ENCODE measurements at regions not wholly inside any gene's neighbourhood (a gene's known extent, or its start where the extent isn't known, plus 50 kb on each side); places are given as distances from the start of the nearest gene placed in this dataset.

DNA sequence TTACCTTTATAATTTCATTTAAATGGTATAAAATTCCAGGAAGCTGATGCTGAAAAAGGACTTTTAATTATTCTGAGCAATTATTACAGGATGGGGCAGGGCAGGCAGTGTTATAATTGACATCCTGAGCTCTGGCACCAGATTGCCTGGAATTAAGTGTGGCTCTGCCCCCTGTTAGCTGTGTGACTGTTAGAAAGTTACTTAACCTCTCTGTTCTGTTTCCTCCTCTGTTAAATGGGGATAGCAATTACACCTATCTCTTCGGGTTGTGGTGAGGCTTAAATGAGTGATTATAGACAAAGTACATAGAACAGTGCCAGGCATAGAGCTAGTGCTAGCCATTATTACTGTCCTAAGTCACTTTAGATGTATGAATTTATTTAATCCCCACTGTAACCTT is 327.3 kb downstream of the SMAD2 start:
- FAIRE-seq = no peak
- DNase-seq (ENCODE audit: low spot score in 2 of 2) = no peak

DNA sequence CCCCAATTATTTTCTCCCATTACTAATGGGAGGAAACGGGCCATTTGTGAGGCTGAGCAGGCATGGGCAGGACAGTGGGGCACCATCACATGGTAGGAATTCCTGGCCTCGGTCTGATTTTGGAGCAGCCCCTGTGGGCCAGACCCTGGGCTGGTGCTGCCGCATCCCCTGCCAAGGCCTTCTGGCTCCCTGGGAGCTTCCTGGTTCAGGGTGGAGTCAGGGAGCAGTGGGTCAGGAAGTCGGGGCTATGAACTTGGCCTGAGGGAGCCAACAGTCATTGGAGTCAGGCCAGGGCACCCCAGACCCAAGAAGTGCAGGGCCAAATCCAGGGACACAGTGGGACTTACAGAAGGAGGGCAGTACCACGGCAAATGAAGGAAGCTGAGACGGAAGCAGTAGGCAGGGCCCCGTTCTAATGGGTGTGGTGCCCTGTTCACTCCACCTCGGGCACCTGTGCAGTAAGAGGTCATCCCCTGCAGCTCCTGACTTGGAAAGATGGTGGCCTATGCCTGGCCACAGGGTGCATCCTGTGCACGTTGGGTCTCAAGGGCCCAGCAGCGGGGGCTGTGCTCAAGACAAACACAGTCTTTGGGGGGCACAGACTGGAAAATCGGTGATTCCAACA is 328.1 kb downstream of the SMAD2 start:
- FAIRE-seq = no peak
- DNase-seq (ENCODE audit: low spot score in 2 of 2) = no peak

DNA sequence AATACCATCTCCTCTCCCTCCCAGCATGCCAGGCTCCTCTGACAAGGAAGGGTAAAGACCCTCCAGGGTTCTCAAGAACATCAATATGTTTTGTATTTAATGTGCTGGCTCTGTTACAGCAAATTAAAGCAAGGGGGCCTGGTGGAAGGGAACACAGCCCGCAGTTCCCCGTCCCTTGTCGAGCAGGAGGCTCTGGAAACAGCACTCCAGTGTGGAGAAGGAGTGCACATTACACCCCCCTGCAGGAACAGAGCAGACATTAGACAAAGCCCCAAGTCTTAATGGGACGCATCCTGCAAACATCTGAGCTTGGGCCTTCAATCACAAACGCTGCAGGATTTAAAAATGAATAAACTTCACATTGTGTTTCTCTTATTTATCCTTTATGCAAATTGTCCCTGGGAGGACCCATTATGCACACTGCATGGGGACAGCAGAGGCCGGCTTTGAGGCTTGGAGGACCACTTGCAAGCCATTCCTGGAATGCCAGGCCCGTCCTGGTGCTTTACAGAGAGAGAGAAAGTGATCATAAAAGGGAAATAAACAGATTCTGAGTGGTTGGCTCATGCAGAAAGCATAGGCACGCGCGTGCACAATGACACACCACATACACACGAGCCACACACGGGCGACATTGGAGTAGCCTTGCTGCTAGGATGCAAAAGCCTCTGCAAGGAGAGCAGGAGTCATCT is 328.7 kb downstream of the SMAD2 start:
- DNase-seq (ENCODE audit: low spot score in 2 of 2) (no peak), FAIRE-seq (no peak)

DNA sequence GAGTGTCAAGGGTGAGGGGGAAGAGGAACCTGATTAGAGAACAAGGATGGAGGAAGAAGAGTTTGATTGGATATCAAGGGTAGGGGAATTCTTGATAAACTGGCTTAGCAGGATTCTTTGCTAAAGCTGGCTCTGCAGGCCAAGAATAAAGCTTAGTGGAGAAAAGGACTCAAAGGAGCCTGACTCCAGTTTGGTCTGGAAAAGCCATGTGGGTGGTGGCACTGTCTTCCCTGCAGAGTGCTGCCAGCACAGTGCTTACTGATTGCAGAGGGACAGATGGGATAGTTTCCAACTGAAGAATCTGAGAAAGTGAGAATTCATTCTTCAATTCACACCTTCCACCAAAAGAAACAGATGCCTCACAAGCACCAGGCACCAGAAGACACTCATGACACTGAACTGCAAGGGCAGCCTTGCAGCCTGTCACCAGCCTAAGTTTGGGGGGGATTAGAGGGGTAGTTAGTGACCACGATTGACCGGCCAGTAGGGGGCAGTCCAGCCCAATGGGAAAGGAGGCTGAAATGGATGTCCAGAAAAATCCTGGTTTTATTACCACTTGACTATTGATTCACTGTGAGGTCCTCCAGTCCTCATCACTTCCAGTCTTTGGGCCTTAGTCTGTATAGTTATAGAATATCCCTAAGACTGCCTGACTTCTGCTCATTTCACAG is 334.5 kb downstream of the SMAD2 start:
- no peak for FAIRE-seq
- DNase-seq (ENCODE audit: low spot score in 2 of 2) = no peak

DNA sequence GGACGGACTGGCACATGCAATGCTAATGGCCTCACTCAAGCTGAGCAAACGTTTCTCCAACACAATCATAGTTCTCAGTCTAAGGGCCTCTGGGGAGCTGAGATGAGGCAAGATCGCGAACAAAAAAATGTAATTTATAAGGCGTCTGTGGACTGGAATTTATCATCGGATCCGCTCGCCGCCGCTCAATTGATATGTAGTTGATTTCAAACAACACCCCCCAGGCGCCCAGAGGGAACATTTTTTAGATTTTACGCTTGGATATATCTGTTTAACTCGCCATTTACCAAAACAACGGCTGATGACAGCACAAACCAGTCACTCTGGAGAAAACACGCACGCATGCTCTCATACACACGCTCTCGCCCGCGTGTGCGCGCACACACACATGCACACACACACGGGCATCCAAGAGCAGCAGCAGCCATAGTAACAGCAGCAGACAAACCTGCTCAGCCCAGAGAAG is 335.8 kb downstream of the SMAD2 start:
- DNase-seq (ENCODE audit: low spot score in 2 of 2) = peak in 1 of 2 donors; percentile 40
- FAIRE-seq = no peak

DNA sequence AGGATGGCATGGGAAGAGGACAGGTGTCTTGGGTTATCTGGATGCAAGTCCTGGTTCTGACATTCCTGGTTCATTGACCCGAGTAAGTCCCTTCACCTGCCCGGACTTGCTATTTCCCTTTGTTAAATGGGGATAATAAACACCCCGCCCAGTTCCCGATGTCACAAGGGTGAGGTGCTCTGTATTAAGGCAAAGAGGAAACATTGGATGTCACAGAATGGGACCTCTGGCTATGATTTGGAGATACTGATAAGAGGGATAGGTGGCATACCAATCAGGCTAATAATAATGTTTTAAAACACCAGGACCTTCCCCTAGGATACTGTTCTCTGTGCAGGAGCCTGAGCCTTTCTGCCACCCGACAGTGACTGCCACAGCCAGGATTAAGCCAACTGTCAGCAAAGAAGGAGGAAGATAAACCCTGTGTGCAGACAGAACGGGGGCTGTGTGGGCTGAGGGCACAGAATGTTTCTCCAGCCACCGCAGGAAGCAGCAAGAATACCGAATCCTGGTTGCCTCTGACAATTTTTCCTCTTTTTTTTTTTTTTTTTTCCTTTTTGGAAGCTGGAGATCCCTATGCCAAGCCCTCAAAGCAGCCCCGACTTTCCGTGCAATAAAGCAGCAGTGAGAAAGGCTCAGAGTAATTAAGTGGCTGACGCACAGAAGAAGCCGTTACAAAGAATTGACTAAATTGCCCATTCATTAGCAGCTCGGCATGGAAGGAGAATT is 336.6 kb downstream of the SMAD2 start:
- no peak for FAIRE-seq

DNA sequence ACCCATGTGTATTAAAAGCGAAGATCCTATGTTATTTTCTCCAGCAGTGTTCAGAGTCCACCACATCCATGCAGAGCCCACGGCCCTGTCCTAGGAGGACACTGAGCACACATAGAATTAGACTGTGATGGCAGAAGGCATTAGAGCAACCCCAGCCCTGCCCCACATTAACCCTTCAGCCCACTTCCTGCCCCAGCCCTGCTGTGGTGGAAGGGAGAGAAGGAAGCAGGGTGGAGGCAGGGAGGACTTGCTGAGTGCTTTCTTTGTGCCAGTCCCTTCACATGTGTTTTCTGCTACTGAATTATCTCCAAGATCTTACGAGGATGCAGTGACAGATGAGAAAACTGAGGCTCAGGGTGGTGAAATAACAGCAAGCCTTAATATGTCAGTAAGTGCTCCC is 339.0 kb downstream of the SMAD2 start:
- FAIRE-seq = no peak
- DNase-seq (ENCODE audit: low spot score in 2 of 2) = no peak

More for the DNA sequence above, 336.6 kb downstream of the SMAD2 start:
- peak in 1 of 2 donors; percentile 42 for DNase-seq (ENCODE audit: low spot score in 2 of 2)

DNA sequence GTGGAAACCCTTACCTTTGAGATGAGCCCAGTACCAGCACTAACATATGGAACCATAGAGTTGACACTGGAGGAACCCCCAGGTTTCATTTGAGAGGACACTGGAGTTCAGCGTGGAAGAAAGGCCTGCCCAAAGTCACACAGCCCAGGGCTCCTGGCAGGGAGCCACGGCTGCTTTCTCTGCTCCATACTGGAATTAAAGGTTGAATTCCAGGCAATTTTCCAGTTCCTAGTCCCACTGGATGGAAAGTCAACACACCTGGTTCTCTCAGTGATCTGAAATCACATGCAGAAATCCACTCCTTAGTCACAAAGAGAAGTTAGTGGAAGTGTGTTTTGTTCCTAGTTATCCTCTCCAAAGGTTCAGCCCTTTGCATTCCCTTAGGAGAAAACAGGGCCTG is 336.1 kb upstream of the SKOR2 start:
- DNase-seq (ENCODE audit: low spot score in 2 of 2) (no peak), FAIRE-seq (no peak)

DNA sequence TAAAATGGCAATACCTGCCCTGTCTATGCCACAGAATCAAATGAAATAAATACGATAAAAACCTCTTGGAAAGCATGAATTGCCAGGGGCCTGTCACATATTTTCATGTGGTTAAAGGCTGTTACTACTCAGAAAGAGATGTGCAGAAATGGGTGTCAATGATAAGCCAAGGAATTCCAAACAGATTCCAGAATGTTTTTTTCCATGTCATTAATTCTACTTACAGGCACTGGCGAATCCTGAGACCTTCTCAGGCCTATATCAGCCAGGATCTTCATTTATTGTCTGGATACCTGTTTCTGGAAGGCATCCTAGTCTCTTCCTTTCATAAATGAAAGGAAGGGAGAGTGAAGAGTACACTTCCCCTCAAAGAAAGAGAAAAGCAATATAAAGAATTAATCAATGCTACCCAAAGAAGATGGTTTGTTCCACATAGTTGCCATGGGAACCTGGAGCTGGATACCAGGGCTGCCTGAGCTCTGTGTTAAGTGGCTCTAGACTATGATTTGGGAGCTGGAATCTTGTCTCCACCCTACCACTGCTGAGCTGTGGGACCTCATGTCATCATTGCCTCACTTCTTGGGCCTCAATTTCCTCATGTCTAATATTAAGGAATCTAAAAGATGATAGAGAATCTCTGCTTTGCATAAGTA is 335.1 kb upstream of the SKOR2 start:
- FAIRE-seq = no peak
- DNase-seq (ENCODE audit: low spot score in 2 of 2) = no peak

DNA sequence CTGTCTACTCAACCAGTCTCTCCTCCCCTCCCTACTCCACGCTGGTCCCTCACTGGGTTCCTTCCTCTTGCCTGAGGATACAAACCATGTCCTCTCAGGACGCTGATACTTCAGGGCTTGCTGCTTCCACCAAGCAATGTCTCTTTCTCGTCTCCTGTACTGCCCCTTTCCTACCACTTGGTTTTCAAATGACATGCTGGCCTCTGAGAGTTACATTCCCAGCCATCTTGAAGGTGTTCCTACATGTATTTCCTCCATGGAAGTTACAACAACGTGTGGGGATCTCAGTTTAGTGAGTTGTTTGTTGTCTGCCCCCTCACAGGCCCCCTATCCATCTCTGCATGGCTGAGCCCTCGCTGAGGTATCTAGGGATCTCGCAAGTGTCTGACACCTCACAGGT is 334.5 kb upstream of the SKOR2 start:
- no peak for DNase-seq (ENCODE audit: low spot score in 2 of 2)
- FAIRE-seq = no peak

DNA sequence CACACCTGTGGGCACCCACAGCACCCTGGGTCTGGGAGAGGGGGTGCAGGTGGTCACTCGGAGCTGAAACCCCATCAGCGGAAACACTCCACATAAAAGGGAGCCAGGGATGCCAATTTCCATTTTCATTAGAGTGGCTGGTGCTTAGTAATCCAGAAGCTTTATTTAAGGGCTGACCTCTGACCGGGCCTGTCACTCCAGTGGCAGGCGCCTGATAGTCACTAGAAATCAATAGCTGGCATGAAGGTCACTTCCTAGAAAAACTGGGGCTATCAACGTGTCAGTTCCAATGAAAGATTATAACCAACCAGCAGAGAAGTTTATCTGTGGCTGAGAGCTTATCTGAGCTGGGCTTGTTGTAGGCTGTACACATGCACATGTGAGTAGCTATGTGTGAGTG is 333.7 kb upstream of the SKOR2 start:
- FAIRE-seq (no peak), DNase-seq (ENCODE audit: low spot score in 2 of 2) (no peak)

DNA sequence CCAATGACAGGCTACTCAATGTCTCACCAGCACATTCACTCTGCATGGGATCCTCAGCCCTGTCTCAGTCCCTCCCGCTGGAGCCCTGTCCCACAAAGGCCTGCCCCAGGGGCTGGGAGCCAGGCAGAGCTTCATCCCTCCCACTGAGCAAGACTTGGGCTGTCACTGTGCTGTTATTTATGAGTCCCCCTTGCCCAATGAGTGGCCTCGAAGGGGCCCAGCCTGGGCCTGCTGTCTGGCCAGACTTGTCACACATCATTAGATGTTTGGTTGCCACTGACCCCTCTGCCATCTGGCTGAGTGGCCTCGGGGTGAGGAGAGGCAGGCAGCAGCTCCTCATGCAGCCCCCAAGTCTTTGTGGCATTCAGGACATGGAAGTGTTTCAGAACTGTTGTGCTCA is 330.6 kb upstream of the SKOR2 start:
- DNase-seq (ENCODE audit: low spot score in 2 of 2) (no peak), FAIRE-seq (no peak)

DNA sequence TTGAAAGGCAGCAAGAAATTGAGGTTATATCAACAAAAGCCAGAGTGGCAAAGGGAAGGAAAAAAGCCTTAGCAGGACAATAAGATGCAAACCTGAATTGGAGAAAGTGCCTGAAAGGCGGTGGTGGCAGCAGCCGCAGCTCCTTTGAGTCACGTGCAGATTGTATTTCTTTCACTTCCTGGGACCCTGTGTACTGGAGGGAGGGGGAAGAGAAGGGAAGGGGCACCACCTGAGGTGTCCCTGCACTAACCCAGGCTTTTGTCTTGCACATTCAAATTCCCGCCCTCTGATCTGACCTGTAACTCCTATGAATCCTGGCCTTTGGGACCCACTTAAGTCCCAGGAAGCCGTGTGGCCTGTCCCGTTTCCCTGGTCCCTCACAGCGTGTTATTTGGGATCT is 326.1 kb upstream of the SKOR2 start:
- DNase-seq (ENCODE audit: low spot score in 2 of 2) (no peak), FAIRE-seq (no peak)

DNA sequence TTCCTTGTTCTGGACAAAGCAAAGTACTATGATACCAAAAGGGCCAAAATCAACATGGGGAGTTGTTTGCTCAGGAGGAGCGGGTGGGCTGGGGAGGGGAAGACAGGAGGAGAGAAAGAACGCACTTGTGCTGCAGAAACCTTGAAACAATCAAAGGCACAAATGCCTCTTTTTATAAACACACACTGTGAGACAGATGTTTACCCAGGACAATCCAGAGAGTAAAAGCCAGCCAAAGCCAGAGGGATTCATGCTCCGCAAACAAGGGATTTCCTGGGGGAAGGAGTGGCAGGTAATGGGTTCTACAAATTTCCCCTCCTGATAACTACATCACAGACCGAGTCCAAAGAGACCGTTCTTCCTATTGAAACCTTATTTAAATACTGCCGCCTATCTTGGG is 323.5 kb upstream of the SKOR2 start:
- FAIRE-seq (no peak), DNase-seq (ENCODE audit: low spot score in 2 of 2) (no peak)

DNA sequence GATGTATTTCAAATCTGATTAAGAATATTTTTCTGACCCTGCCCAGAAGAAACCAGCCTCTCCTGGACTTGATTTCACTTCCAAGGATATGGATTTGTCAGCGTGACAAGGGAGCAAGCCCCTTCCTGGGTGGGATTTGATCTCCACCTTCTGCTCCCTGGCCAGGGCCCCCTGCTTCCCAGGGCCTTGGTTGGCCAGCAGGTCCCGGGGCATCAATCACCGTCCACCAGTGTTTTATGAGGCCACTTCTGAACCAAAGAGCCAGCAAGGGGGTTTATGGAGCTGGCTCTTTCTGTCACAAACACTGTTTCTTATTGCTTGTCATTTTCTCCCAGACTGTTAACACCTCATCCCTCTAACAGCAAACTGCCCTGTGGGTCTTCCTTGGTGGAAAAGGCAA is 320.5 kb upstream of the SKOR2 start:
- DNase-seq (ENCODE audit: low spot score in 2 of 2) = no peak
- FAIRE-seq = no peak

DNA sequence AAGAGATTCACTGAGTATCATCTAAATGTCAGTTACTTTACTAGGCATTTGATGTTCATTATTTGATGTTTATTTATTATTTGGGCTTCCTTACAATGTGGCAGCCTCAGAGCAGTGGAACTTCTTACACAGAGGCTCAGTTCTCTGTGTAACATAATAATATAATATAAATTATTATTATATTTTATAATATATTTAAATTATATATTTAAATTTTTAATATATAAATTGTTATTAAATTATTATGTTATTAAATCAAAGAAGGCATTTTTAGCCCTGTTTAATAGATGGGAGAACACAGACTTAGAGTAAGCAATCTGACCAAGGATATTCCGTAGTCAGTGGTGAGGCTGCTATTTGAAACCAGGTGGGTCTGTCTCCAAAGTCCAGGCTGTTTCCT is 315.3 kb upstream of the SKOR2 start:
- FAIRE-seq = no peak
- no peak for DNase-seq (ENCODE audit: low spot score in 2 of 2)

DNA sequence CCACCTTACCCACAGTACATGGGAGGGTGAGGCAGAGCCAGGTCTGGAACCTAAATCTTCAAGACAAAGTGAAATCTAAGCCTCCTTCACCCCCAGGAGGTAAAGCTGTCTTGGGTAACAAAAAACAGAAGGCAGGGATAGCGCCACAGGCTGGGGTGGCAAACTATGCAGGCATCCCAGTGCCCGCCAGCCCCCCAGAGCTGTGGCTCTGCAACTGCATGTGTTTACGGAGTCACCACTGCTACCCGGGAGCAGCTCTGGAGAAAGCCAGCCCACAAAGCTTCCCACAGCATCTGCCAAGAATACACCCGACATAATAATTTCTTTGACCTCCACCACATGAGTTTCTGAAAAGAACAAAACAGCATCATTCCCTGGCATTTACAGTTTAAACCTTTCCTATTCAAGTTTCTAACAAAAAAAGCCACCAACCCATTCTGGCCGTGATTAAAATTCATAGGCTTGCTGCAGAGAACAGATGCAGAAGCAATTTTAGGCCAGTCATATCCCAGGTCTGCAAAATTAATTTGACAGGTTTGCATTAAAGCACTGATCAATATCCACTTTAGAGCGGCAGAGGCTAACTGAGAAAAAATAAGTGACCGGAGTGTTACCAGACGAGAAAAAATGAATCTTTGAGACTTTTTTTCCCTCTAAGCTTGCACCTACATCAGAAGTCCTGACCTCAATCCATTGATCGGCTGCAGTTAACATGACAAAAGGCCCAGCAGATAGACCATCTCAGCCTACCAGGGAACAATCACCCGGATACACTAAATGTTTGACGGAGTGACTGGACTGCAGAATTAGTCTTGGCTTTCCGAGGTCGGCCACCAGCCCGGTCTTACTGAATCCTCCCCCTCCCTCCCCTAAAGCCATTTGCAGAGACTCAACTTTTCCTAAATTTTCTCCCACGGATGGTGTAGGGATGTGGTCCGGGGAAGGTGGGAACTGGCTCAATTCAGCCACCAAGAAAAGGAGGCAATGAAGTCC is 309.6 kb upstream of the SKOR2 start:
- peak in 1 of 2 donors; percentile 14 for DNase-seq (ENCODE audit: low spot score in 2 of 2)
- no peak for FAIRE-seq

DNA sequence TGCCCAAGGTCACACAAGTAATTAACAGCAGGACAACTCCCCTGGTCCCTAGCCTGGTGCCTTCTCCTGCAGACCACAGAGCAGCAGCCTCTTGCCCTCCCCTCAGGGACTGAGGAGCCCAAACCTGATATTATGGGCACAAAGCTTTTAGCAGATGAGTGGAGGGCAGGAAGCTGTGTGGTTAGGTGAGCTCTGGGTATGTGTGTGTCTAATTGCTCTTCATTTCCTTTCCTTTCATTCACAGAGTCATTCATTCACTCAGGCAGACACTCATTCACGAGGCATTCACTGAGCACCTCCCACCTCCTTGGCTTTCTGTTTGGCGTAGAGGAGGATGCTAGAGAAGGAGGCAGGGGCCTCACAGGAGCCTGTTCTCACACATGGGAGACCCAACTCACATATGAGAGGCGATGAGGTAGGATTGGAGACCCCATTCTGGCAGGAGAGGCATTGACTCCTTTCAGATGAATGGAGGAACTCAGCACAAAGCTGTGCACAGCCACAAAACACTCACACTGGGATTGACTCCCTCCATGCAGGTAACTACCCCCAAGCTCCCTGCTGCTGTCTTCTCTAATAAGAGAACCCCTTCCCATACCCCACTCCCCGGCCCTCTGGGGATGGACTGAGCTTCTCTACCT is 306.8 kb upstream of the SKOR2 start:
- FAIRE-seq = no peak

DNA sequence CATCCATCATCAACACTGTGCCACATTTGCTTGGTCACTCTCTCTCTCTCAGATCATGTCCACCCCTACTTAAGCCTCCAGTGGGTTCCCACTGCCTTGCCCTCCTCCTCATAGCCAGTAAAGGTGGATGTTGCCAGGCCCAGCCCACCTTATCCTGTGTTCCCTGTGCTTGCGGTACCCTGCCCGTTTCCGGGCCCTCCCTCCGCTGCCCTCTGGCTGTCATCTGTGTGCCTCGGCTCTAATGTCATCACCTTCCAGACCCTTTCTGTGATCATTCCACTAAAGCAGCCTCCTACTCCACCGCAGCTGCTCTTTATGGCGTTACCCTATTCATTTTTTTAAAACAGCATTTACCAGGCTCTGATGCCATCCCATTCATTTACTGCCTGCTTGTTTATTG is 305.7 kb upstream of the SKOR2 start:
- DNase-seq (ENCODE audit: low spot score in 2 of 2) = no peak
- no peak for FAIRE-seq

More for the DNA sequence above, 306.8 kb upstream of the SKOR2 start:
- DNase-seq (ENCODE audit: low spot score in 2 of 2) = no peak
